HEK293T (cell line): ENCODE measurements at regions not wholly inside any gene's neighbourhood (a gene's known extent, or its start where the extent isn't known, plus 50 kb on each side); places are given as distances from the start of the nearest gene placed in this dataset.

Source experiments
- BHLHE40 ChIP-seq: fragments of 450-650 bp; IDR thresholded peaks from 2 replicates; pipeline ENCODE4 v1.6.1; 2016; ENCODE audit warnings: mild to moderate bottlenecking, moderate library complexity, borderline replicate concordance
- HDGF ChIP-seq: fragments of 450-650 bp; IDR thresholded peaks from 2 replicates; pipeline ENCODE4 v1.6.1; 2017; ENCODE audit warnings: antibody characterized with exemption, borderline replicate concordance
- NFRKB ChIP-seq: fragments of 450-650 bp; IDR thresholded peaks from 2 replicates; pipeline ENCODE4 v1.6.1; 2016; ENCODE audit warnings: mild to moderate bottlenecking, moderate library complexity
- TARDBP ChIP-seq: fragments of 450-650 bp; IDR thresholded peaks from 2 replicates; pipeline ENCODE4 v1.6.1; 2016
- TF ChIP-seq, protein P1 (sequence below): fragments of 450-650 bp; IDR thresholded peaks from 2 replicates; pipeline ENCODE4 v1.6.1; 2016

DNA sequence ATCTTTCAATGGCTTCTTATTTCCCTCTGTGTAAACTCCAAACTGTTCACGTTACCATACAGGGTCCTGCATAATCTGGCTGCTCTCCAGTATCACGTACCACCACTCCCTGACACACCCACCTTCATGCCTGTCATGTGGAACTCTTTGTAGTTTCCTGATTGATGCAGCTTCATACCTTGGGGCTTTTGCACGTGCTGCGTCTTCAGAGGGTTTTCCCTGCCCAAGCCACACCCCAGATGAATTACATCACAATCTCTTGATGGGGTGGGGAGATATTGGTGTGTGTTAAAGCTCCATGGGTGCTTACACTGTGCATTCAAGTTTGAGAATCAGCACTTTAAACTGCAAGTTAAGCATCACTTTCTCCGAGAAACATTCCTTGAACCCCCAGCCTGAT, 101.9 kb downstream of the CT47B1 start:
- TF ChIP-seq, protein P1, sequence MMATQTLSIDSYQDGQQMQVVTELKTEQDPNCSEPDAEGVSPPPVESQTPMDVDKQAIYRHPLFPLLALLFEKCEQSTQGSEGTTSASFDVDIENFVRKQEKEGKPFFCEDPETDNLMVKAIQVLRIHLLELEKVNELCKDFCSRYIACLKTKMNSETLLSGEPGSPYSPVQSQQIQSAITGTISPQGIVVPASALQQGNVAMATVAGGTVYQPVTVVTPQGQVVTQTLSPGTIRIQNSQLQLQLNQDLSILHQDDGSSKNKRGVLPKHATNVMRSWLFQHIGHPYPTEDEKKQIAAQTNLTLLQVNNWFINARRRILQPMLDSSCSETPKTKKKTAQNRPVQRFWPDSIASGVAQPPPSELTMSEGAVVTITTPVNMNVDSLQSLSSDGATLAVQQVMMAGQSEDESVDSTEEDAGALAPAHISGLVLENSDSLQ = no peak
- TF ChIP-seq BHLHE40 = no peak
- TF ChIP-seq NFRKB = no peak
- TF ChIP-seq TARDBP = no peak
- TF ChIP-seq HDGF = no peak
